Adrenal gland (tissue), 5 donors: ENCODE measurements at regions not wholly inside any gene's neighbourhood (a gene's known extent, or its start where the extent isn't known, plus 50 kb on each side); places are given as distances from the start of the nearest gene placed in this dataset.

ENCODE experiments used
- POLR2A ChIP-seq, 2 donors: fragments of 450-650 bp; IDR thresholded peaks; one replicate each; pipeline ENCODE4 v1.6.1; 2017; ENCODE audit warnings: antibody characterized with exemption in 2 of 2, mild to moderate bottlenecking in 2 of 2, moderate library complexity in 1 of 2
- TF ChIP-seq, protein P1 (sequence below), 6 experiments: fragments of 450-650 bp in 4 of 6; fragments of 200-600 bp in 2 of 6; sonication (generic) in 1 of 6; IDR thresholded peaks; 1 replicate in 5 of 6; 2 replicates in 1 of 6; pipeline versions ENCODE4 v1.5.1 to v1.8.0; 2016 to 2021; ENCODE audit warnings: antibody characterized with exemption in 6 of 6, mild to moderate bottlenecking in 2 of 6, moderate library complexity in 1 of 6
- donor health status: DM: no; HTN: no; CAD: no.

GRCh38 chr12:90899456-90900182, 55.4 kb downstream of the CCER1 start:
- TF ChIP-seq, protein P1, sequence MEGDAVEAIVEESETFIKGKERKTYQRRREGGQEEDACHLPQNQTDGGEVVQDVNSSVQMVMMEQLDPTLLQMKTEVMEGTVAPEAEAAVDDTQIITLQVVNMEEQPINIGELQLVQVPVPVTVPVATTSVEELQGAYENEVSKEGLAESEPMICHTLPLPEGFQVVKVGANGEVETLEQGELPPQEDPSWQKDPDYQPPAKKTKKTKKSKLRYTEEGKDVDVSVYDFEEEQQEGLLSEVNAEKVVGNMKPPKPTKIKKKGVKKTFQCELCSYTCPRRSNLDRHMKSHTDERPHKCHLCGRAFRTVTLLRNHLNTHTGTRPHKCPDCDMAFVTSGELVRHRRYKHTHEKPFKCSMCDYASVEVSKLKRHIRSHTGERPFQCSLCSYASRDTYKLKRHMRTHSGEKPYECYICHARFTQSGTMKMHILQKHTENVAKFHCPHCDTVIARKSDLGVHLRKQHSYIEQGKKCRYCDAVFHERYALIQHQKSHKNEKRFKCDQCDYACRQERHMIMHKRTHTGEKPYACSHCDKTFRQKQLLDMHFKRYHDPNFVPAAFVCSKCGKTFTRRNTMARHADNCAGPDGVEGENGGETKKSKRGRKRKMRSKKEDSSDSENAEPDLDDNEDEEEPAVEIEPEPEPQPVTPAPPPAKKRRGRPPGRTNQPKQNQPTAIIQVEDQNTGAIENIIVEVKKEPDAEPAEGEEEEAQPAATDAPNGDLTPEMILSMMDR (IDR thresholded peaks at IDR 0.05), result no peak
- TF ChIP-seq POLR2A (IDR thresholded peaks at IDR 0.05), result no peak
